ENCODE measurements at regions not wholly inside any gene's neighbourhood (a gene's known extent, or its start where the extent isn't known, plus 50 kb on each side); places are given as distances from the start of the nearest gene placed in this dataset.

GRCh38 chr7:131072505-131073091 is 255.1 kb upstream of the MKLN1 start:
- POLR2A ChIA-PET: no interaction called here
- Mint-ChIP-seq H3K9me3 (ENCODE audit: unreplicated experiment) (no peaks in the 10 kb centered on the region), H3K36me3 (ENCODE audit: insufficient read depth, unreplicated experiment) (no peaks in the 10 kb centered on the region), H3K27ac (ENCODE audit: unreplicated experiment) (no peak overlapping the region), H3K27me3 (ENCODE audit: insufficient read depth, unreplicated experiment) (no peaks in the 10 kb centered on the region), H3K4me3 (ENCODE audit: unreplicated experiment) (no peak overlapping the region), H3K4me1 (ENCODE audit: low read depth, unreplicated experiment) (peaks cover 8% of the 10 kb centered on the region)
- H3K36me3 ChIP-seq (ENCODE audit: control insufficient read depth, insufficient read depth, low read length): no peaks in the 10 kb centered on the region
- peak in 1 of 2 experiments; percentile 13 for DNase-seq
- no peaks in the 10 kb centered on the region for H3K9me3 ChIP-seq
- no TSS peak for BruUV-seq (replicated peaks)
- no peaks in the 10 kb centered on the region for H3K27me3 ChIP-seq (replicated peaks; ENCODE audit: control insufficient read depth, insufficient read depth, low read length)
- 0 out of 2 replicates have a peak, but pooled peaks cover 7% of the 10 kb centered on the region for H3K4me1 ChIP-seq
- no peak for TF ChIP-seq CTCF (IDR thresholded peaks at IDR 0.05; ENCODE audit: insufficient read depth in 1 of 2, low read depth in 1 of 2, low read length in 1 of 2, severe bottlenecking in 1 of 2, unreplicated experiment in 1 of 2)
- H3K4me3 ChIP-seq (ENCODE audit: low read depth, low read length): no peak overlapping the region
- CTCF ChIA-PET: interaction anchor here (0.5 kb wide), 1 partner anchor 29 kb away, joined by 4 read pairs; no protein-coding TSS in a partner anchor
- intact Hi-C loops (cut with micrococcal nuclease; ENCODE audit: unreplicated experiment): no loop called here

- Mint-ChIP-seq H3K27ac (ENCODE audit: unreplicated experiment) (no peak overlapping the region), H3K9me3 (ENCODE audit: unreplicated experiment) (no peaks in the 10 kb centered on the region), H3K36me3 (ENCODE audit: insufficient read depth, unreplicated experiment) (no peaks in the 10 kb centered on the region), H3K4me3 (ENCODE audit: unreplicated experiment) (no peak overlapping the region), H3K27me3 (ENCODE audit: insufficient read depth, unreplicated experiment) (no peaks in the 10 kb centered on the region), H3K4me1 (ENCODE audit: low read depth, unreplicated experiment) (peaks cover 5% of the 10 kb centered on the region)
- TF ChIP-seq CTCF (IDR thresholded peaks at IDR 0.05; ENCODE audit: insufficient read depth in 1 of 2, low read depth in 1 of 2, low read length in 1 of 2, severe bottlenecking in 1 of 2, unreplicated experiment in 1 of 2): no peak
- Histone ChIP-seq H3K36me3 (ENCODE audit: control insufficient read depth, insufficient read depth, low read length) (no peaks in the 10 kb centered on the region), H3K9me3 (no peaks in the 10 kb centered on the region), H3K4me3 (ENCODE audit: low read depth, low read length) (no peak overlapping the region), H3K27me3 (replicated peaks; ENCODE audit: control insufficient read depth, insufficient read depth, low read length) (no peaks in the 10 kb centered on the region), H3K4me1 (0 out of 2 replicates have a peak, but pooled peaks cover 7% of the 10 kb centered on the region)
- no peak for DNase-seq
- intact Hi-C loops (cut with micrococcal nuclease; ENCODE audit: unreplicated experiment): no loop called here
- CTCF ChIA-PET: no interaction called here
- POLR2A ChIA-PET: no interaction called here
- no TSS peak for BruUV-seq (replicated peaks)
These were observed 253.6 kb upstream of the MKLN1 start for GRCh38 chr7:131074043-131074442.

- intact Hi-C loops (cut with micrococcal nuclease; ENCODE audit: unreplicated experiment): no loop called here
These were observed 253.1 kb upstream of the MKLN1 start for GRCh38 chr7:131074585-131074984.

More at GRCh38 chr7:131074585-131074984, 253.1 kb upstream of the MKLN1 start:
- no peaks in the 10 kb centered on the region for H3K36me3 Mint-ChIP-seq (ENCODE audit: insufficient read depth, unreplicated experiment)
- Histone ChIP-seq H3K9me3 (no peaks in the 10 kb centered on the region), H3K4me1 (0 out of 2 replicates have a peak, but pooled peaks cover 7% of the 10 kb centered on the region), H3K27me3 (replicated peaks; ENCODE audit: control insufficient read depth, insufficient read depth, low read length) (no peaks in the 10 kb centered on the region), H3K36me3 (ENCODE audit: control insufficient read depth, insufficient read depth, low read length) (no peaks in the 10 kb centered on the region), H3K4me3 (ENCODE audit: low read depth, low read length) (no peak overlapping the region)
- DNase-seq: no peak
- ChIA-PET POLR2A (interaction anchor here (0.5 kb wide), 1 partner anchor 146 kb away, joined by 3 read pairs; no protein-coding TSS in a partner anchor), CTCF (no interaction called here)
- no TSS peak for BruUV-seq (replicated peaks)
- H3K4me1 Mint-ChIP-seq (ENCODE audit: low read depth, unreplicated experiment): no peaks in the 10 kb centered on the region
- no peak overlapping the region for H3K4me3 Mint-ChIP-seq (ENCODE audit: unreplicated experiment)
- H3K9me3 Mint-ChIP-seq (ENCODE audit: unreplicated experiment): no peaks in the 10 kb centered on the region
- no peak for TF ChIP-seq CTCF (IDR thresholded peaks at IDR 0.05; ENCODE audit: insufficient read depth in 1 of 2, low read depth in 1 of 2, low read length in 1 of 2, severe bottlenecking in 1 of 2, unreplicated experiment in 1 of 2)
- H3K27me3 Mint-ChIP-seq (ENCODE audit: insufficient read depth, unreplicated experiment): no peaks in the 10 kb centered on the region
- H3K27ac Mint-ChIP-seq (ENCODE audit: unreplicated experiment): no peak overlapping the region
